Ovary (tissue), 3 donors: ENCODE measurements at regions not wholly inside any gene's neighbourhood (a gene's known extent, or its start where the extent isn't known, plus 50 kb on each side); places are given as distances from the start of the nearest gene placed in this dataset.

Experiments
- EP300 ChIP-seq: sonication (generic); formaldehyde crosslinking; IDR thresholded peaks from one replicate; pipeline ENCODE4 v1.6.1; 2017; ENCODE audit warnings: antibody characterized with exemption
- POLR2A ChIP-seq: fragments of 450-650 bp; IDR thresholded peaks from one replicate; pipeline ENCODE4 v1.6.1; 2017; ENCODE audit warnings: antibody characterized with exemption, mild to moderate bottlenecking, moderate library complexity
- TF ChIP-seq, protein P1 (sequence below), 3 donors: fragments of 450-650 bp in 2 of 3; fragments of 200-600 bp in 1 of 3; IDR thresholded peaks; one replicate each; pipeline versions ENCODE4 v1.5.1 to v1.8.0; 2016 to 2022; ENCODE audit warnings: antibody characterized with exemption in 3 of 3, mild to moderate bottlenecking in 1 of 3
- donor health status: DM: no; HTN: no; CAD: no.

DNA sequence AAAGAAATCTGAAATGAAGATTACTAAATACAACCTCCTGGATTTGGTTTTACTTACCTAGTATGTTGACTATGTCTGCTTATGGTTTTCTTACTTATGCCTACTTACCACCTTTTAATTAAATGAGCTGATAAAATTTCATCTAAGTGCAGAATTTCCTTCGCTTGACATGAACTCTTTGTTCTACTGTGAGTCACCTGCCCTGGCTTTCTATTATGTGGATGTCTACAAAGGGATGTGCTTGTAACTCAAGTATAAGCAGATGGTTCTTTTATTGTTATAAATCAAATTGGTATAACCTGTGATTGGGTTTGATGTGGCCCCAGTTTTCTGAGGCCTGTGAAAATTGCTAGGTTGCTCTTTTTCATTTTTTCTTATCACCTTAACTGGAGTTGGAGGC is 389.1 kb upstream of the ANKRD30A start:
- TF ChIP-seq, protein P1, sequence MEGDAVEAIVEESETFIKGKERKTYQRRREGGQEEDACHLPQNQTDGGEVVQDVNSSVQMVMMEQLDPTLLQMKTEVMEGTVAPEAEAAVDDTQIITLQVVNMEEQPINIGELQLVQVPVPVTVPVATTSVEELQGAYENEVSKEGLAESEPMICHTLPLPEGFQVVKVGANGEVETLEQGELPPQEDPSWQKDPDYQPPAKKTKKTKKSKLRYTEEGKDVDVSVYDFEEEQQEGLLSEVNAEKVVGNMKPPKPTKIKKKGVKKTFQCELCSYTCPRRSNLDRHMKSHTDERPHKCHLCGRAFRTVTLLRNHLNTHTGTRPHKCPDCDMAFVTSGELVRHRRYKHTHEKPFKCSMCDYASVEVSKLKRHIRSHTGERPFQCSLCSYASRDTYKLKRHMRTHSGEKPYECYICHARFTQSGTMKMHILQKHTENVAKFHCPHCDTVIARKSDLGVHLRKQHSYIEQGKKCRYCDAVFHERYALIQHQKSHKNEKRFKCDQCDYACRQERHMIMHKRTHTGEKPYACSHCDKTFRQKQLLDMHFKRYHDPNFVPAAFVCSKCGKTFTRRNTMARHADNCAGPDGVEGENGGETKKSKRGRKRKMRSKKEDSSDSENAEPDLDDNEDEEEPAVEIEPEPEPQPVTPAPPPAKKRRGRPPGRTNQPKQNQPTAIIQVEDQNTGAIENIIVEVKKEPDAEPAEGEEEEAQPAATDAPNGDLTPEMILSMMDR (IDR thresholded peaks at IDR 0.05): no peak
- TF ChIP-seq EP300: no peak
- TF ChIP-seq POLR2A: no peak
